ENCODE measurements at regions not wholly inside any gene's neighbourhood (a gene's known extent, or its start where the extent isn't known, plus 50 kb on each side); places are given as distances from the start of the nearest gene placed in this dataset.

- TF ChIP-seq YY1 (tag by site-specific recombination; IDR thresholded peaks at IDR 0.05) (no peak), CTCF (tag by site-specific recombination; IDR thresholded peaks at IDR 0.05) (no peak), REST (tag by site-specific recombination; IDR thresholded peaks at IDR 0.05) (no peak), ZNF366 (tag by site-specific recombination; conservative IDR thresholded peaks at IDR 0.05) (no peak), ZNF302 (tag by site-specific recombination; IDR thresholded peaks at IDR 0.05; ENCODE audit: low read depth) (no peak)
Measured at GRCh38 chr16:86835982-86836381, 257.6 kb downstream of the FOXL1 start.
